Erythroblast (primary cell): ENCODE measurements at regions not wholly inside any gene's neighbourhood (a gene's known extent, or its start where the extent isn't known, plus 50 kb on each side); places are given as distances from the start of the nearest gene placed in this dataset.

Experiments used
- GATA1 ChIP-seq: IDR thresholded peaks from 2 replicates; pipeline ENCODE4 v1.6.1; 2011; ENCODE audit warnings: low read depth, mild to moderate bottlenecking, control low read depth, low read length, moderate library complexity
- POLR2A ChIP-seq: IDR thresholded peaks from 2 replicates; pipeline ENCODE4 v1.6.1; 2011; ENCODE audit warnings: mild to moderate bottlenecking, low read length

DNA sequence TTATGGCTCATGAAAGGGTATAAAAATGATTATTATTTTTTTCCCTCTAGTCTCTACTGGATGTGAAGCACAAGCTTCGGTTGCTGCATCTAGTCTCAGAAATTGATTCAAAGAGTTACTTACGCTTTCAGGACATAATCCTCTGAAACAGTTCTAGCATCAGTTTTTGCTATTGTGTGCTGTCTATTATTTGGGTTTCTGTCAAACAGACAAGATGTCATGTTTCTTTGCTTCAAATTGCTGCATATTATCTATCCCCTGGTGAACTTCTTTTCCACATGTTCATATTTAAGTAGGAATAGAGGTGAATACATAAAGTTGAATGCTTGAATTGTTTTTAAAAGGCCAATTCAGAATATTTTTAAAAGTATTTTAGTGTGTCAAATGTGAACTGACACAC, 161.6 kb upstream of the GBE1 start:
- TF ChIP-seq POLR2A (no peak), GATA1 (no peak)
